ENCODE measurements at regions not wholly inside any gene's neighbourhood (a gene's known extent, or its start where the extent isn't known, plus 50 kb on each side); places are given as distances from the start of the nearest gene placed in this dataset.

GRCh38 chr1:42096554-42096953, 56.7 kb upstream of the GUCA2B start:
- no peak overlapping the region for H3K27ac Mint-ChIP-seq (ENCODE audit: unreplicated experiment)

GRCh38 chr1:42089246-42089645, 64.0 kb upstream of the GUCA2B start:
- H3K4me3 Mint-ChIP-seq (ENCODE audit: unreplicated experiment): no peak overlapping the region
- no peaks in the 10 kb centered on the region for H3K27me3 Mint-ChIP-seq (ENCODE audit: unreplicated experiment)
- H3K4me1 Mint-ChIP-seq (ENCODE audit: low read depth, unreplicated experiment): no peaks in the 10 kb centered on the region
- H3K27ac Mint-ChIP-seq (ENCODE audit: unreplicated experiment): no peak overlapping the region
- peaks cover 2% of the 10 kb centered on the region for H3K9me3 Mint-ChIP-seq (ENCODE audit: unreplicated experiment)
- no peak for DNase-seq
- peaks cover 4% of the 10 kb centered on the region for H3K36me3 Mint-ChIP-seq (ENCODE audit: unreplicated experiment)
- TF ChIP-seq, protein P1, sequence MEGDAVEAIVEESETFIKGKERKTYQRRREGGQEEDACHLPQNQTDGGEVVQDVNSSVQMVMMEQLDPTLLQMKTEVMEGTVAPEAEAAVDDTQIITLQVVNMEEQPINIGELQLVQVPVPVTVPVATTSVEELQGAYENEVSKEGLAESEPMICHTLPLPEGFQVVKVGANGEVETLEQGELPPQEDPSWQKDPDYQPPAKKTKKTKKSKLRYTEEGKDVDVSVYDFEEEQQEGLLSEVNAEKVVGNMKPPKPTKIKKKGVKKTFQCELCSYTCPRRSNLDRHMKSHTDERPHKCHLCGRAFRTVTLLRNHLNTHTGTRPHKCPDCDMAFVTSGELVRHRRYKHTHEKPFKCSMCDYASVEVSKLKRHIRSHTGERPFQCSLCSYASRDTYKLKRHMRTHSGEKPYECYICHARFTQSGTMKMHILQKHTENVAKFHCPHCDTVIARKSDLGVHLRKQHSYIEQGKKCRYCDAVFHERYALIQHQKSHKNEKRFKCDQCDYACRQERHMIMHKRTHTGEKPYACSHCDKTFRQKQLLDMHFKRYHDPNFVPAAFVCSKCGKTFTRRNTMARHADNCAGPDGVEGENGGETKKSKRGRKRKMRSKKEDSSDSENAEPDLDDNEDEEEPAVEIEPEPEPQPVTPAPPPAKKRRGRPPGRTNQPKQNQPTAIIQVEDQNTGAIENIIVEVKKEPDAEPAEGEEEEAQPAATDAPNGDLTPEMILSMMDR (IDR thresholded peaks at IDR 0.05; ENCODE audit: partially characterized antibody, unreplicated experiment): no peak

More at GRCh38 chr1:42096554-42096953, 56.7 kb upstream of the GUCA2B start:
- TF ChIP-seq, protein P1 (IDR thresholded peaks at IDR 0.05; ENCODE audit: partially characterized antibody, unreplicated experiment): no peak
- Mint-ChIP-seq H3K36me3 (ENCODE audit: unreplicated experiment) (peaks cover 13% of the 10 kb centered on the region), H3K4me1 (ENCODE audit: low read depth, unreplicated experiment) (no peaks in the 10 kb centered on the region), H3K27me3 (ENCODE audit: unreplicated experiment) (peaks cover 1% of the 10 kb centered on the region), H3K9me3 (ENCODE audit: unreplicated experiment) (peaks cover 8% of the 10 kb centered on the region), H3K4me3 (ENCODE audit: unreplicated experiment) (no peak overlapping the region)
- DNase-seq: no peak

DNA sequence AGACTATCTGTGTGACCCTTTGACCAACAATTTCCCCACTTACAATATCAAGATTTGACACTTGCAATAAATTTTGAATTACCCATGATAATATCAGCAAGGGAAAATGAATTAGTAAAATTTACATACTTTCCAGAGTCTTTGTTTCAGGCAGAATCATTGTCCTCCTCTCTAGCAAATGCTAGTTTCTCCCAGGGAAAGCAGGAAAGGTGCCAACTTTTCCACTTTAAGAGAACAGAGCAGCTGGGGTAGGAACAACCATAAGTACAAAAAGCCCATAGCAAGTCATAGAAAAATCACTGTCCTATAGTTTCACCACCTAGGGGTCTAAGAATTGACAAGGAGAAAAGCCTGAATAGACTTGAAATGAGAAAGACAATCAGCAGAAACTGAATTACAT, 67.1 kb upstream of the GUCA2B start:
- no peak for DNase-seq
- no peak overlapping the region for H3K4me3 Mint-ChIP-seq (ENCODE audit: unreplicated experiment)
- H3K27ac Mint-ChIP-seq (ENCODE audit: unreplicated experiment): no peak overlapping the region
- TF ChIP-seq, protein P1 (IDR thresholded peaks at IDR 0.05; ENCODE audit: partially characterized antibody, unreplicated experiment): no peak
- H3K9me3 Mint-ChIP-seq (ENCODE audit: unreplicated experiment): peaks cover 2% of the 10 kb centered on the region
- no peaks in the 10 kb centered on the region for H3K4me1 Mint-ChIP-seq (ENCODE audit: low read depth, unreplicated experiment)
- H3K36me3 Mint-ChIP-seq (ENCODE audit: unreplicated experiment): no peaks in the 10 kb centered on the region
- H3K27me3 Mint-ChIP-seq (ENCODE audit: unreplicated experiment): no peaks in the 10 kb centered on the region

- no peak for DNase-seq
- Mint-ChIP-seq H3K27ac (ENCODE audit: unreplicated experiment) (no peak overlapping the region), H3K4me1 (ENCODE audit: low read depth, unreplicated experiment) (no peaks in the 10 kb centered on the region), H3K9me3 (ENCODE audit: unreplicated experiment) (peaks cover 3% of the 10 kb centered on the region), H3K4me3 (ENCODE audit: unreplicated experiment) (no peak overlapping the region), H3K36me3 (ENCODE audit: unreplicated experiment) (no peaks in the 10 kb centered on the region), H3K27me3 (ENCODE audit: unreplicated experiment) (no peaks in the 10 kb centered on the region)
- TF ChIP-seq, protein P1 (IDR thresholded peaks at IDR 0.05; ENCODE audit: partially characterized antibody, unreplicated experiment): no peak
Observed at GRCh38 chr1:42085596-42085995, 67.6 kb upstream of the GUCA2B start.

DNA sequence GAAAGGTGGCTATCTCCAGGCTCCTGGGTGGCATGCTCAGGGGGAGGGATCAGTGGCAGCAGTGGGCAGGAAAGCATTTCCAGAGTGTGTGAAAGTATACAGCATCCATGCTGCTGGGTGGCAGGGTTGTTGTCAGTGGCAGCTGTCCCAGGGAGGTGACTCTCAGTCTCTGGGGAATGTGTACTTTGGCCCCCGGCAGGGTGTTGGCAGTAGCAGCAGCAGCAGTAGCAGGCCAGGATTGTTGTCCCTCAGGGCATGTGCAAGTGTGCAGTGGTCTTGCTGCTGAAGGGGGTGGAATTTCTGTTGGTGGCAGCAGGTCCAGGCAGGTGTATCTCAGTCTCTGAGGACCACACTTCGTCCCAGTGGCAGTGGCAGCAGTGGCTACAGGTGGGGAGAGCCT, 71.7 kb upstream of the GUCA2B start:
- H3K9me3 Mint-ChIP-seq (ENCODE audit: unreplicated experiment): peaks cover 5% of the 10 kb centered on the region
- H3K36me3 Mint-ChIP-seq (ENCODE audit: unreplicated experiment): peaks cover 11% of the 10 kb centered on the region
- H3K27ac Mint-ChIP-seq (ENCODE audit: unreplicated experiment): no peak overlapping the region
- TF ChIP-seq, protein P1 (IDR thresholded peaks at IDR 0.05; ENCODE audit: partially characterized antibody, unreplicated experiment): no peak
- no peak overlapping the region for H3K4me3 Mint-ChIP-seq (ENCODE audit: unreplicated experiment)
- DNase-seq: no peak
- no peaks in the 10 kb centered on the region for H3K4me1 Mint-ChIP-seq (ENCODE audit: low read depth, unreplicated experiment)
- H3K27me3 Mint-ChIP-seq (ENCODE audit: unreplicated experiment): no peaks in the 10 kb centered on the region
